ACC112 (cell line): ENCODE measurements at regions not wholly inside any gene's neighbourhood (a gene's known extent, or its start where the extent isn't known, plus 50 kb on each side); places are given as distances from the start of the nearest gene placed in this dataset.
A peak's percentile ranks its signal among the peaks of the same experiment; 100 is the strongest.
"Not testable (repeated sequence)": the region's sequence is repeated elsewhere in the genome, so short reads cannot be mapped to it uniquely, and the experiment has no call there.

Experiments
- H2AFZ ChIP-seq: fragments of 200-600 bp; sonication (generic); one replicate; pipeline ENCODE4 v1.6.0; 2017; ENCODE audit warnings: antibody characterized with exemption, low read length; ENCODE audit not compliant: unreplicated experiment
- H3K27ac ChIP-seq: fragments of 200-600 bp; sonication (generic); 2 replicates; pipeline ENCODE4 v1.5.1; 2014; ENCODE audit warnings: low read depth, mild to moderate bottlenecking, antibody characterized with exemption, low read length, moderate library complexity
- H3K27me3 ChIP-seq: fragments of 200-600 bp; sonication (generic); 2 replicates; pipeline ENCODE4 v1.6.1; 2014; ENCODE audit warnings: mild to moderate bottlenecking, antibody characterized with exemption, low read length, moderate library complexity, mixed read lengths; ENCODE audit not compliant: insufficient read depth
- H3K36me3 ChIP-seq: fragments of 200-600 bp; sonication (generic); 2 replicates; pipeline ENCODE4 v1.6.1; 2016; ENCODE audit warnings: mild to moderate bottlenecking, antibody characterized with exemption, low read length, moderate library complexity, mixed read lengths; ENCODE audit not compliant: insufficient read depth
- H3K4me1 ChIP-seq: fragments of 200-600 bp; sonication (generic); one replicate; pipeline ENCODE4 v1.6.1; 2016; ENCODE audit warnings: low read length, mixed read lengths; ENCODE audit not compliant: insufficient read depth, unreplicated experiment, control insufficient read depth
- H3K4me3 ChIP-seq: fragments of 200-600 bp; sonication (generic); 2 replicates; pipeline ENCODE4 v1.5.1; 2014; ENCODE audit warnings: mild to moderate bottlenecking, low read depth, low read length
- H3K79me2 ChIP-seq: fragments of 200-600 bp; sonication (generic); one replicate; pipeline ENCODE4 v1.6.0; 2016; ENCODE audit warnings: low read length; ENCODE audit not compliant: control insufficient read depth, unreplicated experiment, insufficient read depth

- Histone ChIP-seq H3K79me2 (no peaks in the 10 kb centered on the region), H3K4me3 (no peak overlapping the region), H3K27me3 (no peaks in the 10 kb centered on the region), H3K27ac (no peak overlapping the region), H3K36me3 (no peaks in the 10 kb centered on the region), H2AFZ (no peak overlapping the region), H3K4me1 (no peaks in the 10 kb centered on the region)
Observed at GRCh38 chr6:112600168-112600567, 253.0 kb downstream of the RFPL4B start.

GRCh38 chr6:112603726-112604125 lies 256.6 kb downstream of the RFPL4B start:
- Histone ChIP-seq H3K27me3 (no peaks in the 10 kb centered on the region), H3K4me3 (no peak overlapping the region), H3K4me1 (no peaks in the 10 kb centered on the region), H3K79me2 (no peaks in the 10 kb centered on the region), H2AFZ (no peak overlapping the region), H3K27ac (no peak overlapping the region), H3K36me3 (no peaks in the 10 kb centered on the region)

- Histone ChIP-seq H3K36me3 (no peaks in the 10 kb centered on the region), H3K4me1 (no peaks in the 10 kb centered on the region), H3K27me3 (no peaks in the 10 kb centered on the region), H3K79me2 (no peaks in the 10 kb centered on the region), H2AFZ (no peak overlapping the region), H3K4me3 (no peak overlapping the region), H3K27ac (no peak overlapping the region)
Observed at GRCh38 chr6:112606656-112607435, 259.7 kb downstream of the RFPL4B start.

- not testable (repeated sequence) for H3K79me2 ChIP-seq, H3K4me1 ChIP-seq, H3K27ac ChIP-seq, H3K27me3 ChIP-seq, H3K36me3 ChIP-seq, H3K4me3 ChIP-seq, H2AFZ ChIP-seq
Observed at GRCh38 chr6:112608925-112609324, 261.8 kb downstream of the RFPL4B start.

- Histone ChIP-seq H3K36me3 (no peaks in the 10 kb centered on the region), H3K4me1 (no peaks in the 10 kb centered on the region), H3K79me2 (no peaks in the 10 kb centered on the region), H2AFZ (no peak overlapping the region), H3K27me3 (no peaks in the 10 kb centered on the region), H3K4me3 (no peak overlapping the region), H3K27ac (no peak overlapping the region)
Observed at GRCh38 chr6:112613410-112613809, 266.3 kb downstream of the RFPL4B start.

GRCh38 chr6:112618849-112619248 lies 271.7 kb downstream of the RFPL4B start:
- H3K36me3 ChIP-seq: no peaks in the 10 kb centered on the region
- no peak overlapping the region for H3K27ac ChIP-seq
- no peak overlapping the region for H2AFZ ChIP-seq
- no peaks in the 10 kb centered on the region for H3K27me3 ChIP-seq
- peaks cover 9% of the 10 kb centered on the region for H3K4me1 ChIP-seq
- no peaks in the 10 kb centered on the region for H3K79me2 ChIP-seq
- H3K4me3 ChIP-seq: no peak overlapping the region

- no peaks in the 10 kb centered on the region for H3K27me3 ChIP-seq
- no peaks in the 10 kb centered on the region for H3K79me2 ChIP-seq
- H3K27ac ChIP-seq: no peak overlapping the region
- no peaks in the 10 kb centered on the region for H3K36me3 ChIP-seq
- peaks cover 9% of the 10 kb centered on the region for H3K4me1 ChIP-seq
- no peak overlapping the region for H3K4me3 ChIP-seq
- H2AFZ ChIP-seq: no peak overlapping the region
Observed at GRCh38 chr6:112620812-112621569, 273.9 kb downstream of the RFPL4B start.

GRCh38 chr6:112622036-112622435 lies 274.9 kb downstream of the RFPL4B start:
- H3K4me3 ChIP-seq: no peak overlapping the region
- no peaks in the 10 kb centered on the region for H3K79me2 ChIP-seq
- H3K27ac ChIP-seq: no peak overlapping the region
- H3K4me1 ChIP-seq: peaks cover 16% of the 10 kb centered on the region
- no peaks in the 10 kb centered on the region for H3K36me3 ChIP-seq
- no peak overlapping the region for H2AFZ ChIP-seq
- no peaks in the 10 kb centered on the region for H3K27me3 ChIP-seq

GRCh38 chr6:112626468-112627082 lies 279.4 kb downstream of the RFPL4B start:
- H3K4me1 ChIP-seq: peaks cover 8% of the 10 kb centered on the region
- peak overlapping the region; percentile 35; the same call in 1 of the 2 replicates for H3K27ac ChIP-seq
- H3K4me3 ChIP-seq: no peak overlapping the region; the same call in 1 of the 2 replicates
- H3K79me2 ChIP-seq: no peaks in the 10 kb centered on the region
- H3K36me3 ChIP-seq: no peaks in the 10 kb centered on the region
- H3K27me3 ChIP-seq: no peaks in the 10 kb centered on the region
- peak overlapping the region; percentile 62 for H2AFZ ChIP-seq

GRCh38 chr6:112634376-112634775 lies 287.2 kb downstream of the RFPL4B start:
- Histone ChIP-seq H3K36me3 (no peaks in the 10 kb centered on the region), H2AFZ (no peak overlapping the region), H3K4me1 (peaks cover 18% of the 10 kb centered on the region), H3K4me3 (no peak overlapping the region), H3K27ac (no peak overlapping the region), H3K79me2 (no peaks in the 10 kb centered on the region), H3K27me3 (no peaks in the 10 kb centered on the region)
